MCF 10A (cell line): ENCODE measurements at regions not wholly inside any gene's neighbourhood (a gene's known extent, or its start where the extent isn't known, plus 50 kb on each side); places are given as distances from the start of the nearest gene placed in this dataset.
A peak's percentile ranks its signal among the peaks of the same experiment; 100 is the strongest.
"Not testable (repeated sequence)": the region's sequence is repeated elsewhere in the genome, so short reads cannot be mapped to it uniquely, and the experiment has no call there.

Experiments
- BruUV-seq: library from RNA; stranded (reverse); fragments of 400-500 nt; replicated peaks from 2 replicates; lab custom pipeline; 2021; lab: Mats Ljungman, UMichigan
- CTCF ChIA-PET: fragments of 300-600 bp; sonication (Branson Sonifier 250); formaldehyde crosslinking; extraction: SDS; loops from one replicate; lab custom pipeline; 2021; ENCODE audit warnings: antibody characterized with exemption, inconsistent platforms; lab: Yijun Ruan, JAX
- POLR2A ChIA-PET: fragments of 300-600, 350-650 bp; sonication (Branson Sonifier 250); formaldehyde crosslinking; extraction: SDS; loops from one replicate; lab custom pipeline; 2020; ENCODE audit warnings: antibody characterized with exemption, inconsistent platforms; lab: Yijun Ruan, JAX
- DNase-seq: peaks from one replicate; pipeline ENCODE4 v3.0.0-alpha.2; 2018; ENCODE audit not compliant: unreplicated experiment
- H3K27ac Mint-ChIP-seq: one replicate; pipeline ENCODE4 v1.8.0; 2022; ENCODE audit warnings: mild to moderate bottlenecking, low read depth, mixed read lengths; ENCODE audit not compliant: unreplicated experiment
- H3K27me3 Mint-ChIP-seq: one replicate; pipeline ENCODE4 v1.8.0; 2022; ENCODE audit warnings: mixed read lengths; ENCODE audit not compliant: insufficient read depth, unreplicated experiment
- H3K36me3 Mint-ChIP-seq: one replicate; pipeline ENCODE4 v1.8.0; 2022; ENCODE audit warnings: mild to moderate bottlenecking, moderate library complexity, mixed read lengths; ENCODE audit not compliant: insufficient read depth, unreplicated experiment
- H3K4me1 Mint-ChIP-seq: one replicate; pipeline ENCODE4 v1.8.0; 2022; ENCODE audit warnings: mixed read lengths; ENCODE audit not compliant: insufficient read depth, unreplicated experiment
- H3K4me3 Mint-ChIP-seq: one replicate; pipeline ENCODE4 v1.8.0; 2022; ENCODE audit warnings: mild to moderate bottlenecking, moderate library complexity, mixed read lengths; ENCODE audit not compliant: unreplicated experiment
- H3K9me3 Mint-ChIP-seq: one replicate; pipeline ENCODE4 v1.8.0; 2022; ENCODE audit warnings: mixed read lengths; ENCODE audit not compliant: unreplicated experiment
- intact Hi-C: fragments of 100-400 bp; cut with micrococcal nuclease; formaldehyde crosslinking; loops from 2 replicates; pipeline ENCODE4 v1.14.1; 2022
- TF ChIP-seq, protein P1 (sequence below): fragments of 200-600 bp; IDR thresholded peaks from one replicate; pipeline ENCODE4 v1.8.0; 2022; ENCODE audit warnings: antibody characterized with exemption, mild to moderate bottlenecking; ENCODE audit not compliant: unreplicated experiment

DNA sequence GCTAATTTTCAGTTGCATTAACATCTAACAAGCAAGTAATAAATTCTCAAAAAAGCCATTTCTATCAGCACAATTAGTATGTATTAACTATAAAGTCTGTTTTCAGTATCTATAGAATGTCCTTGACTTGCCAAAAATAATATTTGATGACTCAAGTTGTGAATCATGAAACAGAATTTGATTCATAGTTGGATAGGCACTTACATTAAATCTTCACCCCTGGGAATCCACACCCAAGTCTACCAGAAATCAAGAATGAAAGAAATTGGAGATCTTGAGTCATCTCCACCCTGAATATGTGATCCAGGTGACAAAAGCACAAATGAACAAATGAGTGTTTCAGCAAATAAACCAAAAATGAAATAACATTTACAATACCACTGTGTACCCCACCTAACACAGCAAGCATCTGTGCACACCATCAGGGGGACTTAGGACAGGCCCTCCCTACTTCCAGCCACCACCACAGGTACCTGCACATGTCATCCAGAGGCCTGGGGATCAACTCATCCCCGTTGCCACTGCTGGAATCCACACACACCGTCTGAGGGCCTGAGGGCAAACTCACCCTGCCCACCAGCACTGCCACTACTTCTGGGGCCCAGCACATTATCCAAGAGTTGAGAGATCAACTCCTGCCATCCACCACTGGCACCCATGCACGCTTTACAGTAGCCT is 160.1 kb downstream of the MTERF1 start:
- intact Hi-C loops = no loop called here
- CTCF ChIA-PET = no interaction called here
- POLR2A ChIA-PET = interaction anchor here (0.6 kb wide), 1 partner anchor 76 kb away, joined by 3 read pairs; no protein-coding TSS in a partner anchor
- no peaks in the 10 kb centered on the region for H3K9me3 Mint-ChIP-seq
- H3K27ac Mint-ChIP-seq = peak overlapping the region; percentile 32
- no peaks in the 10 kb centered on the region for H3K36me3 Mint-ChIP-seq
- DNase-seq = peak; percentile 78
- peak overlapping the region; percentile 7 for H3K4me3 Mint-ChIP-seq
- H3K4me1 Mint-ChIP-seq = peaks cover 19% of the 10 kb centered on the region
- BruUV-seq = no TSS peak
- no peaks in the 10 kb centered on the region for H3K27me3 Mint-ChIP-seq
- TF ChIP-seq, protein P1, sequence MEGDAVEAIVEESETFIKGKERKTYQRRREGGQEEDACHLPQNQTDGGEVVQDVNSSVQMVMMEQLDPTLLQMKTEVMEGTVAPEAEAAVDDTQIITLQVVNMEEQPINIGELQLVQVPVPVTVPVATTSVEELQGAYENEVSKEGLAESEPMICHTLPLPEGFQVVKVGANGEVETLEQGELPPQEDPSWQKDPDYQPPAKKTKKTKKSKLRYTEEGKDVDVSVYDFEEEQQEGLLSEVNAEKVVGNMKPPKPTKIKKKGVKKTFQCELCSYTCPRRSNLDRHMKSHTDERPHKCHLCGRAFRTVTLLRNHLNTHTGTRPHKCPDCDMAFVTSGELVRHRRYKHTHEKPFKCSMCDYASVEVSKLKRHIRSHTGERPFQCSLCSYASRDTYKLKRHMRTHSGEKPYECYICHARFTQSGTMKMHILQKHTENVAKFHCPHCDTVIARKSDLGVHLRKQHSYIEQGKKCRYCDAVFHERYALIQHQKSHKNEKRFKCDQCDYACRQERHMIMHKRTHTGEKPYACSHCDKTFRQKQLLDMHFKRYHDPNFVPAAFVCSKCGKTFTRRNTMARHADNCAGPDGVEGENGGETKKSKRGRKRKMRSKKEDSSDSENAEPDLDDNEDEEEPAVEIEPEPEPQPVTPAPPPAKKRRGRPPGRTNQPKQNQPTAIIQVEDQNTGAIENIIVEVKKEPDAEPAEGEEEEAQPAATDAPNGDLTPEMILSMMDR = no peak

DNA sequence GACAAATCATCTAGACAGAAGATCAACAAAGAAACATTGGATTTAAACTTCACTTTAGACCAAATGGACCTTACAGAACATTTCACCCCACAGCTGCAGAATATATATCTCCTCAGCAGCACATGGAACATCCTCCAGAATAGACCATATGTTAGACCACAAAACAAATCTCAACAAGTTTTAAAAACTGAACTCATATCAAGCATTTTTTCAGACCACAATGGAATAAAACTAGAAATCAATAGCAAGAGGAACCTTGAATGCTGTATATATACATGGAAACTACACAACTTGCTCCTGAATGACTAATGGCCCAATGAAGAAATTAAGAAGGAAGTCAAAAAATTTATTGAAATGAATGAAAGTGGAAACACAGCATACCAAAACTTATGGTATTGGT is 157.7 kb downstream of the MTERF1 start:
- Mint-ChIP-seq H3K4me3 (no peak overlapping the region), H3K27me3 (no peaks in the 10 kb centered on the region), H3K4me1 (peaks cover 14% of the 10 kb centered on the region), H3K9me3 (no peaks in the 10 kb centered on the region), H3K36me3 (no peaks in the 10 kb centered on the region), H3K27ac (no peak overlapping the region)
- intact Hi-C loops = no loop called here
- CTCF ChIA-PET = no interaction called here
- POLR2A ChIA-PET = no interaction called here
- TF ChIP-seq, protein P1 = no peak
- DNase-seq = no peak
- no TSS peak for BruUV-seq

DNA sequence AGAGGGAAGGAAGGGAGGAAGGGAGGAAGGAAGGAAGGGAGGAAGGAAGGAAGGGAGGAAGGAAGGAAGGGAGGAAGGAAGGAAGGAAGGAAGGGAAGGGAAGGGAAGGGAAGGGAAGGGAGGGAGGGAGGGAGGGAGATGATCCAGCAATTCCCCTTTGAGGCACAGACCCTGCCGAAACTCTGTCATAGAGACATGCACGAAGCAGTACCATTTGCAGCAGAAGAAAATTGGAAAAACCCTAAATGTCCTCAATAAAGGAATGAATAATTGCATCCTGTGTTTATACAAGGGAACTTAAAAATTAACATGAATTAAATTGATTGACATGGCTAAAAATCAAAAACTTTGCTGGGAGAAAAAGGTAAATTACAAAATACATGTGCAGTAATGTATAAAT is 151.5 kb downstream of the MTERF1 start:
- H3K27ac Mint-ChIP-seq, H3K4me1 Mint-ChIP-seq, H3K27me3 Mint-ChIP-seq, CTCF ChIA-PET, H3K36me3 Mint-ChIP-seq, POLR2A ChIA-PET, H3K4me3 Mint-ChIP-seq, intact Hi-C loops, DNase-seq, BruUV-seq, H3K9me3 Mint-ChIP-seq: not testable (repeated sequence)

DNA sequence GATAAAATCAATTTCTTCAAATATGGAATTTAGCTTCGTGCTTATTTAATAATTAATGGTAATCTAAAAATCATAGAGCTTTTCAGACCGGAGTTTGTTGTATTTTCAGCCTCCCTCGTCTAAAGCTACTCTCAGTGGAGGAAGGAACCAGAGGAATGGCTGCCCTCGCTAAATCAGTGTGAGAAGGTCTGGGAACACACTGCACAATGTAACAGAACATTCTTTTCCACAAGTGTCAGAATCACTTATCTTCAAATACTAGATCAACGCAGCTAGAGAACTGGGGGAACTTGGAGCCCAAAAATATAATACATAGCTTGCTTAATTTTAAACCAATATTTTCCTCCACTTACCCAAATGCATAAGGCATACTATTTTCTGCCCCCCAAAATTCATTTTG is 148.5 kb downstream of the MTERF1 start:
- no TSS peak for BruUV-seq
- H3K4me1 Mint-ChIP-seq = no peaks in the 10 kb centered on the region
- POLR2A ChIA-PET = no interaction called here
- no peaks in the 10 kb centered on the region for H3K9me3 Mint-ChIP-seq
- H3K27me3 Mint-ChIP-seq = no peaks in the 10 kb centered on the region
- DNase-seq = no peak
- H3K4me3 Mint-ChIP-seq = no peak overlapping the region
- intact Hi-C loops = no loop called here
- no peak overlapping the region for H3K27ac Mint-ChIP-seq
- H3K36me3 Mint-ChIP-seq = no peaks in the 10 kb centered on the region
- TF ChIP-seq, protein P1 = no peak
- CTCF ChIA-PET = interaction anchor here (0.5 to 1.1 kb wide), 3 partner anchors 28 to 98 kb away, joined by 3 read pairs; no protein-coding TSS in a partner anchor
